ENCODE measurements at regions not wholly inside any gene's neighbourhood (a gene's known extent, or its start where the extent isn't known, plus 50 kb on each side); places are given as distances from the start of the nearest gene placed in this dataset.
A peak's percentile ranks its signal among the peaks of the same experiment; 100 is the strongest.

DNA sequence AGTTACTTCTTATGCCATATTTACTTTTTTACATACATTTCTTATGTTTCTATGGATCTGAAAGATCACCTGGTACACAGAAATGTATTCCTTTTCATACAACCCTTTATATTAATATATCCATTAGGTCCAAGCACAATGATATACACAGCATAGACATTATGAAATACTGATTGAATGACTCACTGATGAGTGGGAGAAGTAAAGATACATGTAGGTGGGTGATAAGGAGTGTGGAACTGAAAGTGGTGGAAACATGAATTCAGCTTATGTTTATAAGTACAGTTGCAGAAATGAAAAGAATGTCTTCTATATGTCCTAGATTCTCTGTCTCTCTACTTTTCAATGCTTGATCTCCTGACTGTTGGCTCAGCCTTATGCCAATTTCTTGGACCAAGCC, 87.9 kb downstream of the YIPF7 start:
- H2AFZ ChIP-seq (ENCODE audit: insufficient read depth, low read length, poor library complexity) = no peak overlapping the region

DNA sequence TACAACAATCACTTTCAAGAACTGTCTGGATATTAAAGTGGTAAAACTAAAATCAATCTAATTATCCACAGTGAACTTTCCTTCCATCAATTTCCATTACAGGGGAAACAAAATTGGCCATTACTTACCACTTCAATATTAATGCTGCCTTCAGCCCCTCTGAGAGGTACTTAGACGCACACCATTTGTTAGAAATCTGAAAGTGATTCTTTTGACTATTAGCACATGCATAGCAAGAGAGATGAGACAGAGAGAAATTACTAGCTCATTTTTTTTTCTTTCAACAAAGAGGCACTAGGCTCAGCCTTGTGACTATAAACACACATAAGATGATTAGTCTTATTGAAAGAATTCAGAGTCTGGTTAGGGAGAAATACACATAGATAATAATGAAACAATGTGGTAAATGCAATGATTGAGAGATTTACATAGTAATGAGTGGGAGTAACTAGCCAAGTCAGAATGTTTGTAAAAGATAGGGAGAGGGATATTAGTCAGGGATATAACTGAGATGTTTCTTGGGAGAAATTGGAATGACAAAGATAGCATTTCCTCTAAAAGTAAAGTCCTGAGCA, 93.3 kb downstream of the YIPF7 start:
- H3K14ac ChIP-seq (ENCODE audit: low read length) = no peak overlapping the region
- no peaks in the 10 kb centered on the region for H3K79me1 ChIP-seq (ENCODE audit: low read length)
- no peak overlapping the region for H4K8ac ChIP-seq (ENCODE audit: low read depth, low read length)
- no peak overlapping the region for H2AK5ac ChIP-seq (ENCODE audit: low read length)
- H3K23ac ChIP-seq (ENCODE audit: low read length) = no peak overlapping the region
- no peak overlapping the region for H3K27ac ChIP-seq (ENCODE audit: low read depth, low read length)
- H2AFZ ChIP-seq (ENCODE audit: insufficient read depth, low read length, poor library complexity) = no peak overlapping the region
- H4K12ac ChIP-seq (ENCODE audit: low read depth, low read length) = no peak overlapping the region
- no peak overlapping the region for H3K9ac ChIP-seq (ENCODE audit: low read length)
- H3K79me2 ChIP-seq (ENCODE audit: control insufficient read depth, insufficient read depth, low read length, poor library complexity) = no peaks in the 10 kb centered on the region
- H2BK5ac ChIP-seq (ENCODE audit: low read depth, low read length, poor library complexity) = no peak overlapping the region
- no peaks in the 10 kb centered on the region for H3K9me3 ChIP-seq (ENCODE audit: insufficient read depth, low read depth, low read length)
- no peaks in the 10 kb centered on the region for H3K27me3 ChIP-seq (ENCODE audit: insufficient read depth, low read length)
- no peak overlapping the region for H3K4me2 ChIP-seq (ENCODE audit: low read length)
- no peak overlapping the region for H3K4ac ChIP-seq (ENCODE audit: low read depth, low read length)
- no peaks in the 10 kb centered on the region for H3K36me3 ChIP-seq (ENCODE audit: control insufficient read depth in 1 of 2, insufficient read depth in 2 of 2, low read length in 2 of 2)
- no peaks in the 10 kb centered on the region for H3K4me1 ChIP-seq (ENCODE audit: control insufficient read depth in 1 of 2, insufficient read depth in 2 of 2, low read length in 2 of 2)
- H4K91ac ChIP-seq (ENCODE audit: low read depth, low read length) = no peak overlapping the region
- WGBS (ENCODE audit: extremely low coverage, insufficient coverage, insufficient read length) = no CpG with 5 or more reads among the region's 1 CpG
- no peak overlapping the region for H3K4me3 ChIP-seq (ENCODE audit: low read depth, low read length)
- H2BK12ac ChIP-seq (ENCODE audit: low read length) = no peak overlapping the region
- H3K18ac ChIP-seq (ENCODE audit: low read length) = no peak overlapping the region
- no peak for DNase-seq
- no peak overlapping the region for H2BK120ac ChIP-seq (ENCODE audit: insufficient read depth, low read length, poor library complexity)

More for the DNA sequence above, 87.9 kb downstream of the YIPF7 start:
- H3K4me1 ChIP-seq (ENCODE audit: control insufficient read depth in 1 of 2, insufficient read depth in 2 of 2, low read length in 2 of 2) = no peaks in the 10 kb centered on the region
- no peak overlapping the region for H2BK5ac ChIP-seq (ENCODE audit: low read depth, low read length, poor library complexity)
- H3K9me3 ChIP-seq (ENCODE audit: insufficient read depth, low read depth, low read length) = no peaks in the 10 kb centered on the region
- H3K4me2 ChIP-seq (ENCODE audit: low read length) = no peak overlapping the region
- H2BK12ac ChIP-seq (ENCODE audit: low read length) = no peak overlapping the region
- H3K4ac ChIP-seq (ENCODE audit: low read depth, low read length) = no peak overlapping the region
- DNase-seq = no peak
- no peak overlapping the region for H3K23ac ChIP-seq (ENCODE audit: low read length)
- H3K27me3 ChIP-seq (ENCODE audit: insufficient read depth, low read length) = no peaks in the 10 kb centered on the region
- H3K27ac ChIP-seq (ENCODE audit: low read depth, low read length) = no peak overlapping the region
- H3K79me2 ChIP-seq (ENCODE audit: control insufficient read depth, insufficient read depth, low read length, poor library complexity) = no peaks in the 10 kb centered on the region
- H2AK5ac ChIP-seq (ENCODE audit: low read length) = no peak overlapping the region
- no peak overlapping the region for H4K8ac ChIP-seq (ENCODE audit: low read depth, low read length)
- no peak overlapping the region for H4K12ac ChIP-seq (ENCODE audit: low read depth, low read length)
- H3K36me3 ChIP-seq (ENCODE audit: control insufficient read depth in 1 of 2, insufficient read depth in 2 of 2, low read length in 2 of 2) = no peaks in the 10 kb centered on the region
- no peak overlapping the region for H4K91ac ChIP-seq (ENCODE audit: low read depth, low read length)
- no peaks in the 10 kb centered on the region for H3K79me1 ChIP-seq (ENCODE audit: low read length)
- no peak overlapping the region for H2BK120ac ChIP-seq (ENCODE audit: insufficient read depth, low read length, poor library complexity)
- no peak overlapping the region for H3K4me3 ChIP-seq (ENCODE audit: low read depth, low read length)
- H3K18ac ChIP-seq (ENCODE audit: low read length) = no peak overlapping the region
- H3K9ac ChIP-seq (ENCODE audit: low read length) = no peak overlapping the region
- H3K14ac ChIP-seq (ENCODE audit: low read length) = no peak overlapping the region

DNA sequence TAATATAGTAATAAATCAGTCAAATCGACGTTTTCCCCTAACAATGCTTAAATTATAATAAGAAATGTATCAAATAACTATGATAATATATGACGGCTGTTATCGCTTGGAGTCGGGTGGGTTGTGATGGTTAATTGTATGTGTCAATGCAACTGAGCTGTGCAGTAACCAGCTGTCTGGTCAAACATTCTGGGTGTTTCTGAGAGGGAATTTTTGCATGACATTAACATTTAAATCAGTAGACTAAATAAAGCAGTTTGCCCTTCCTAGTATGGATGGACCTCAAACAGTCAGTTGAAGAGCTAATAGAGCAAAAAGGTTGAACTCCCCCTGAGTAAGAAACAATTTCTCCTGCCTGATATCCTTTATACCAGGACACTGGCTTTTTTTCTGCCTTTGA, 96.7 kb downstream of the YIPF7 start:
- Histone ChIP-seq H4K91ac (ENCODE audit: low read depth, low read length) (no peak overlapping the region), H3K4me1 (ENCODE audit: control insufficient read depth in 1 of 2, insufficient read depth in 2 of 2, low read length in 2 of 2) (no peaks in the 10 kb centered on the region), H3K79me2 (ENCODE audit: control insufficient read depth, insufficient read depth, low read length, poor library complexity) (no peaks in the 10 kb centered on the region), H3K79me1 (ENCODE audit: low read length) (no peaks in the 10 kb centered on the region), H3K36me3 (ENCODE audit: control insufficient read depth in 1 of 2, insufficient read depth in 2 of 2, low read length in 2 of 2) (no peaks in the 10 kb centered on the region), H3K4me3 (ENCODE audit: low read depth, low read length) (no peak overlapping the region), H4K12ac (ENCODE audit: low read depth, low read length) (no peak overlapping the region), H2AK5ac (ENCODE audit: low read length) (no peak overlapping the region), H3K14ac (ENCODE audit: low read length) (no peak overlapping the region), H2BK5ac (ENCODE audit: low read depth, low read length, poor library complexity) (no peak overlapping the region), H3K4me2 (ENCODE audit: low read length) (no peak overlapping the region), H3K18ac (ENCODE audit: low read length) (no peak overlapping the region), H2AFZ (ENCODE audit: insufficient read depth, low read length, poor library complexity) (no peak overlapping the region), H2BK12ac (ENCODE audit: low read length) (no peak overlapping the region), H3K27ac (ENCODE audit: low read depth, low read length) (no peak overlapping the region), H3K27me3 (ENCODE audit: insufficient read depth, low read length) (no peaks in the 10 kb centered on the region), H3K9ac (ENCODE audit: low read length) (no peak overlapping the region), H2BK120ac (ENCODE audit: insufficient read depth, low read length, poor library complexity) (no peak overlapping the region), H3K4ac (ENCODE audit: low read depth, low read length) (no peak overlapping the region), H3K9me3 (ENCODE audit: insufficient read depth, low read depth, low read length) (no peaks in the 10 kb centered on the region), H3K23ac (ENCODE audit: low read length) (no peak overlapping the region), H4K8ac (ENCODE audit: low read depth, low read length) (no peak overlapping the region)
- no peak for DNase-seq
- WGBS (ENCODE audit: extremely low coverage, insufficient coverage, insufficient read length) = no CpG with 5 or more reads among the region's 5 CpGs

DNA sequence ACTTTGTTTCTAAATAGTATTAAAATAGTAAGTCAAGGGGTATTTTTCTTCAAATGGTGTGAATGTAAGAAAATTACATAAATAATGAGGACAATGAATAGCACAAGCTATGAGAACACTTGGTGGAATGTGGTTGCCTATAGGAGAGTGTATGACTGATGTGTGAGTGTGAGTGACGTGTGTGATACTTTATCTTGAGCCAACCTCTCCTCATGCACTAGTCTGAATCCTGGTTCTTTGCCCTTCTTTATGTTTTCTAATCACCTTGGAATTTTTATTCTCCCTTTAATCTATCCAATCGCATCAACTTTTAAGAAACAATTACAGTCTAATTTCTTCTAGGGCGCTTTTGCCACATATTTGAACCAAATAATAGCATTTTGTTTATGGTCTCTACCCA, 98.2 kb downstream of the YIPF7 start:
- H3K9me3 ChIP-seq (ENCODE audit: insufficient read depth, low read depth, low read length) = no peaks in the 10 kb centered on the region
- no peak overlapping the region for H3K23ac ChIP-seq (ENCODE audit: low read length)

More for the DNA sequence above, 98.2 kb downstream of the YIPF7 start:
- H2BK120ac ChIP-seq (ENCODE audit: insufficient read depth, low read length, poor library complexity) = no peak overlapping the region
- H2AK5ac ChIP-seq (ENCODE audit: low read length) = no peak overlapping the region
- H3K14ac ChIP-seq (ENCODE audit: low read length) = no peak overlapping the region
- no peaks in the 10 kb centered on the region for H3K79me2 ChIP-seq (ENCODE audit: control insufficient read depth, insufficient read depth, low read length, poor library complexity)
- peak in 1 of 2 donors; percentile 5 for DNase-seq
- no peaks in the 10 kb centered on the region for H3K27me3 ChIP-seq (ENCODE audit: insufficient read depth, low read length)
- H2BK12ac ChIP-seq (ENCODE audit: low read length) = no peak overlapping the region
- WGBS (ENCODE audit: extremely low coverage, insufficient coverage, insufficient read length) = no CpG with 5 or more reads among the region's 3 CpGs
- H3K9ac ChIP-seq (ENCODE audit: low read length) = no peak overlapping the region
- H3K36me3 ChIP-seq (ENCODE audit: control insufficient read depth in 1 of 2, insufficient read depth in 2 of 2, low read length in 2 of 2) = no peaks in the 10 kb centered on the region
- no peak overlapping the region for H2BK5ac ChIP-seq (ENCODE audit: low read depth, low read length, poor library complexity)
- H2AFZ ChIP-seq (ENCODE audit: insufficient read depth, low read length, poor library complexity) = no peak overlapping the region
- H4K8ac ChIP-seq (ENCODE audit: low read depth, low read length) = no peak overlapping the region
- H4K91ac ChIP-seq (ENCODE audit: low read depth, low read length) = no peak overlapping the region
- H3K79me1 ChIP-seq (ENCODE audit: low read length) = no peaks in the 10 kb centered on the region
- no peak overlapping the region for H3K4me2 ChIP-seq (ENCODE audit: low read length)
- no peak overlapping the region for H3K4me3 ChIP-seq (ENCODE audit: low read depth, low read length)
- H3K18ac ChIP-seq (ENCODE audit: low read length) = no peak overlapping the region
- H4K12ac ChIP-seq (ENCODE audit: low read depth, low read length) = no peak overlapping the region
- no peaks in the 10 kb centered on the region for H3K4me1 ChIP-seq (ENCODE audit: control insufficient read depth in 1 of 2, insufficient read depth in 2 of 2, low read length in 2 of 2)
- no peak overlapping the region for H3K27ac ChIP-seq (ENCODE audit: low read depth, low read length)
- no peak overlapping the region for H3K4ac ChIP-seq (ENCODE audit: low read depth, low read length)

All from trophoblast cell (in vitro differentiated cells and primary cell).